ENCODE measurements at regions not wholly inside any gene's neighbourhood (a gene's known extent, or its start where the extent isn't known, plus 50 kb on each side); places are given as distances from the start of the nearest gene placed in this dataset.

GRCh38 chr10:33793793-33794192 lies 459.3 kb upstream of the NRP1 start:
- Histone ChIP-seq H3K4me2 (ENCODE audit: insufficient read depth, insufficient read length, low read length) (no peak overlapping the region), H2BK5ac (ENCODE audit: insufficient read length, low read length) (no peak overlapping the region), H3K18ac (ENCODE audit: insufficient read length, low read depth, low read length) (no peak overlapping the region), H3K14ac (ENCODE audit: insufficient read depth, low read length) (no peak overlapping the region), H3T11ph (ENCODE audit: low read length) (no peak overlapping the region), H3K4me1 (ENCODE audit: insufficient read depth, low read length) (peaks cover 6% of the 10 kb centered on the region; the same call in 1 of the 2 replicates), H3K56ac (ENCODE audit: insufficient read length, low read depth, low read length) (no peak overlapping the region), H3K27ac (ENCODE audit: insufficient read length, low read depth, low read length) (no peak overlapping the region), H3K79me2 (ENCODE audit: insufficient read depth, low read length) (no peaks in the 10 kb centered on the region), H3K27me3 (ENCODE audit: insufficient read depth, low read length) (no peaks in the 10 kb centered on the region), H3K9me3 (ENCODE audit: control insufficient read depth, low read depth, low read length) (no peaks in the 10 kb centered on the region), H3K23ac (ENCODE audit: insufficient read length, low read depth, low read length) (no peak overlapping the region), H4K5ac (ENCODE audit: insufficient read length, low read depth, low read length) (no peak overlapping the region), H3K79me1 (ENCODE audit: insufficient read depth, low read depth, low read length, poor library complexity, severe bottlenecking) (no peaks in the 10 kb centered on the region), H2BK15ac (ENCODE audit: low read depth, low read length) (no peak overlapping the region), H2BK12ac (ENCODE audit: insufficient read length, low read depth, low read length) (no peak overlapping the region), H4K91ac (ENCODE audit: insufficient read length, low read depth, low read length) (no peak overlapping the region), H4K8ac (replicated peaks; ENCODE audit: insufficient read length, low read depth, low read length) (no peak overlapping the region), H2BK120ac (ENCODE audit: low read depth, low read length, poor library complexity, severe bottlenecking) (no peak overlapping the region), H2BK20ac (ENCODE audit: low read depth, low read length, poor library complexity, severe bottlenecking) (no peak overlapping the region), H4K20me1 (ENCODE audit: control insufficient read depth, insufficient read depth, insufficient read length) (no peaks in the 10 kb centered on the region), H3K4ac (ENCODE audit: low read depth, low read length) (no peak overlapping the region), H2AFZ (ENCODE audit: low read length) (no peak overlapping the region), H2AK5ac (ENCODE audit: insufficient read length, low read length) (no peak overlapping the region), H3K9ac (ENCODE audit: extremely low read depth, insufficient read length, low read length) (no peak overlapping the region), H3K23me2 (ENCODE audit: insufficient read length, low read depth, low read length, poor library complexity, severe bottlenecking) (no peaks in the 10 kb centered on the region)
- Mint-ChIP-seq H3K27me3 (ENCODE audit: low read depth) (no peaks in the 10 kb centered on the region), H3K4me3 (no peak overlapping the region), H3K9me3 (no peaks in the 10 kb centered on the region; a peak in 1 of 5 replicates), H3K4me1 (peaks cover 22% of the 10 kb centered on the region in 2 experiments), H3K27ac (no peak overlapping the region; a peak in 1 of 7 replicates), H3K36me3 (ENCODE audit: insufficient read depth in 1 of 3, low read depth in 3 of 3) (no peaks in the 10 kb centered on the region)
- DNase-seq, result no peak
- WGBS (ENCODE audit: extremely low coverage, insufficient read length, low lambda C conversion rate), result no CpG with 5 or more reads among the region's 2 CpGs
- TF ChIP-seq CTCF (conservative IDR thresholded peaks at IDR 0.05), result no peak

Data from H9 (cell line).